Neural progenitor cell (in vitro differentiated cells): ENCODE measurements at regions not wholly inside any gene's neighbourhood (a gene's known extent, or its start where the extent isn't known, plus 50 kb on each side); places are given as distances from the start of the nearest gene placed in this dataset.

ENCODE experiments used
- CTCF ChIP-seq: fragments of 200-600 bp; sonication (generic); IDR thresholded peaks from 2 replicates; pipeline ENCODE4 v1.5.1; 2017; ENCODE audit warnings: antibody characterized with exemption, mild to moderate bottlenecking
- EZH2 ChIP-seq: fragments of 200-600 bp; sonication (generic); IDR thresholded peaks from 2 replicates; pipeline ENCODE4 v1.6.1; 2017; ENCODE audit warnings: antibody characterized with exemption, mild to moderate bottlenecking, moderate library complexity

GRCh38 chr13:34417896-34418295 lies 524.2 kb upstream of the NBEA start:
- no peak for TF ChIP-seq CTCF
- no peak for TF ChIP-seq EZH2
